ENCODE measurements at regions not wholly inside any gene's neighbourhood (a gene's known extent, or its start where the extent isn't known, plus 50 kb on each side); places are given as distances from the start of the nearest gene placed in this dataset.

DNA sequence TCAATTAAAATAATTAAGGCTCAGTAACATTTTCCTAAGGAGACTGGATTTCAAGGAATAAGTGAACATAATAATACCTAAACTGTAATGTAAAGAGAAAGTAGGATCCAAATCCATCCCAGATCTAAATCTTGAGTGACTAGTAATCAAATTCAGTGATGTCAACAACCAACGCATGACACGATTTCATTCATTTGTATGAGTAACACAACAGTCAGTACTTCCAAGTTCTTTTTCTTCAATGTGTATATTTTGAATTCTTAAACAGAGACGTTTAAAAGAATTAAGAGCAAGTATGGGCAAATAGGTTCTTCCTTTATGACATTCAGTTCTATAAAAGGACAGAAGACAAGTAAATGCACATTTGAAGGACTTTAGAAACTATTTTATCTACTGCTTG, 104.3 kb upstream of the CNTN1 start:
- TF ChIP-seq EZH2 (IDR thresholded peaks at IDR 0.05; ENCODE audit: insufficient read depth, poor library complexity, severe bottlenecking) (no peak), EZH2phosphoT487 (IDR thresholded peaks at IDR 0.05; ENCODE audit: insufficient read depth, low read depth) (no peak)
